SIG-M5 treated with dmso at 0.1 percent for 504 hours (cell line): ENCODE measurements at regions not wholly inside any gene's neighbourhood (a gene's known extent, or its start where the extent isn't known, plus 50 kb on each side); places are given as distances from the start of the nearest gene placed in this dataset.
A peak's percentile ranks its signal among the peaks of the same experiment; 100 is the strongest.
"Not testable (repeated sequence)": the region's sequence is repeated elsewhere in the genome, so short reads cannot be mapped to it uniquely, and the experiment has no call there.

Experiments used
- DNase-seq: peaks from one replicate; lab custom pipeline; 2025; ENCODE audit not compliant: unreplicated experiment; lab: John Stamatoyannopoulos, UW

- DNase-seq, result no peak
These were observed 342.0 kb upstream of the DLGAP1 start for GRCh38 chr18:4797002-4797685.

GRCh38 chr18:4789506-4789905, 334.4 kb upstream of the DLGAP1 start:
- DNase-seq, result no peak

- DNase-seq, result no peak
These were observed 326.8 kb upstream of the DLGAP1 start for GRCh38 chr18:4781873-4782272.

GRCh38 chr18:4765401-4765800, 310.3 kb upstream of the DLGAP1 start:
- no peak for DNase-seq

GRCh38 chr18:4762330-4762729, 307.2 kb upstream of the DLGAP1 start:
- DNase-seq, result no peak

GRCh38 chr18:4758980-4759379, 303.9 kb upstream of the DLGAP1 start:
- DNase-seq, result no peak

GRCh38 chr18:4755848-4756247, 300.7 kb upstream of the DLGAP1 start:
- DNase-seq, result no peak

- DNase-seq, result not testable (repeated sequence)
These were observed 298.0 kb upstream of the DLGAP1 start for GRCh38 chr18:4753151-4753550.

- DNase-seq, result no peak
These were observed 296.4 kb upstream of the DLGAP1 start for GRCh38 chr18:4751523-4751922.

GRCh38 chr18:4750393-4751346, 295.6 kb upstream of the DLGAP1 start:
- no peak for DNase-seq

- DNase-seq, result no peak
These were observed 293.9 kb upstream of the DLGAP1 start for GRCh38 chr18:4748975-4749374.

- DNase-seq, result no peak
These were observed 279.8 kb upstream of the DLGAP1 start for GRCh38 chr18:4734903-4735302.

- DNase-seq, result no peak
These were observed 278.9 kb upstream of the DLGAP1 start for GRCh38 chr18:4734021-4734420.

- DNase-seq, result no peak
These were observed 266.4 kb upstream of the DLGAP1 start for GRCh38 chr18:4721545-4721944.

GRCh38 chr18:4720518-4720917, 265.4 kb upstream of the DLGAP1 start:
- no peak for DNase-seq

- DNase-seq, result no peak
These were observed 250.8 kb upstream of the DLGAP1 start for GRCh38 chr18:4705894-4706293.

GRCh38 chr18:4704781-4705180, 249.7 kb upstream of the DLGAP1 start:
- no peak for DNase-seq

- DNase-seq, result no peak
These were observed 236.7 kb upstream of the DLGAP1 start for GRCh38 chr18:4691836-4692235.

- DNase-seq, result not testable (repeated sequence)
These were observed 223.6 kb upstream of the DLGAP1 start for GRCh38 chr18:4678685-4679084.

- no peak for DNase-seq
These were observed 221.9 kb upstream of the DLGAP1 start for GRCh38 chr18:4677006-4677405.

GRCh38 chr18:4672162-4672561, 217.1 kb upstream of the DLGAP1 start:
- no peak for DNase-seq

GRCh38 chr18:4658804-4659203, 203.7 kb upstream of the DLGAP1 start:
- peak; percentile 18 for DNase-seq
